Chondrocyte (in vitro differentiated cells): ENCODE measurements at regions not wholly inside any gene's neighbourhood (a gene's known extent, or its start where the extent isn't known, plus 50 kb on each side); places are given as distances from the start of the nearest gene placed in this dataset.

Experiments used
- DNase-seq: peaks from one replicate; pipeline ENCODE4 v3.0.0; 2021; ENCODE audit warnings: mixed read lengths, low spot score
- H3K27ac Mint-ChIP-seq: one replicate; pipeline ENCODE4 v1.8.0; 2021; ENCODE audit warnings: mild to moderate bottlenecking, moderate library complexity, mixed read lengths; ENCODE audit not compliant: unreplicated experiment
- H3K27me3 Mint-ChIP-seq: 2 replicates; pipeline ENCODE4 v1.8.0; 2021; ENCODE audit warnings: low read depth, mixed read lengths
- H3K36me3 Mint-ChIP-seq: 2 replicates; pipeline ENCODE4 v1.8.0; 2021; ENCODE audit warnings: low read depth, mixed read lengths
- H3K4me1 Mint-ChIP-seq: 2 replicates; pipeline ENCODE4 v1.8.0; 2021; ENCODE audit warnings: low read depth, mild to moderate bottlenecking, mixed read lengths
- H3K4me3 Mint-ChIP-seq: one replicate; pipeline ENCODE4 v1.8.0; 2021; ENCODE audit warnings: mild to moderate bottlenecking, moderate library complexity, mixed read lengths; ENCODE audit not compliant: unreplicated experiment
- H3K9me3 Mint-ChIP-seq: 2 replicates; pipeline ENCODE4 v1.8.0; 2021; ENCODE audit warnings: low read depth, mixed read lengths
- TF ChIP-seq, protein P1 (sequence below): fragments of 200-600 bp; sonication (generic); IDR thresholded peaks from 2 replicates; pipeline ENCODE4 v1.5.0; 2021; ENCODE audit warnings: antibody characterized with exemption, mild to moderate bottlenecking, moderate library complexity

DNA sequence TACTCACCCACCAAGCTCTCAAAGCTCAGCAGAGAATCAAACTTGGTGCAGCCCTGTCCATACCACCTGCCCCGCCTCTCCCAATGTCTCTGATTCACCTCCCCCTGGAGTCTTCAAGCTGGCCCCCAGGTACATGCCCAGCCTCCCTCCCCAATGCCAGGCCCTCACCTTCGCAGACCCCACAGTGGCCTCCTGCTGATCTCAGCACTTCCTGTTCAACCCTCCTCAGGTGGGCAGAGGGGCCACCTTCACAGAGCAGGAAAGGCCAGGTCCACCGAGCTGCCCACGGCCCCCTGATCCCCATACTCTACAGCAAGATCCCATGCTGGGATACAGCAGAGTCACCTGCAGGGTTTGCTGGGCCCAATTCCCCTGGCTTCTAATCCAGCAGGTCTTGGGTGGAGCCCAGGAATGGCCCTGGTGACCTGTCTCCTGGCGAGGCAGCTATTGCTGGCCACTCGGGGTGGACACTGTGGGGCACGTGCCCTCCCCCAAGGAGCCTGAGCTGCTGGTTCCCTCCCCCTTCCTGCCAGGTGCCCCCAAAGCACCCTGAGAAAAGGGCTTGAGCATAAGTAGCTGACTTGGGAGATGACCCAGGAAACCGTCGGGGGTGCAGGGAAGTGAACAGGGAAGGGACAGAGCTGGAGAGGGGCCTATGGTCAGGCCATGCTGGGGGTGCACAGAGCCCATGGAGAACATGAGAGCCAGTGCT, 150.7 kb downstream of the BRD1 start:
- H3K27me3 Mint-ChIP-seq = peaks cover 56% of the 10 kb centered on the region
- no peaks in the 10 kb centered on the region for H3K36me3 Mint-ChIP-seq
- H3K4me1 Mint-ChIP-seq = no peaks in the 10 kb centered on the region
- no peak overlapping the region for H3K4me3 Mint-ChIP-seq
- H3K27ac Mint-ChIP-seq = no peak overlapping the region
- no peaks in the 10 kb centered on the region for H3K9me3 Mint-ChIP-seq
- DNase-seq = no peak
- TF ChIP-seq, protein P1, sequence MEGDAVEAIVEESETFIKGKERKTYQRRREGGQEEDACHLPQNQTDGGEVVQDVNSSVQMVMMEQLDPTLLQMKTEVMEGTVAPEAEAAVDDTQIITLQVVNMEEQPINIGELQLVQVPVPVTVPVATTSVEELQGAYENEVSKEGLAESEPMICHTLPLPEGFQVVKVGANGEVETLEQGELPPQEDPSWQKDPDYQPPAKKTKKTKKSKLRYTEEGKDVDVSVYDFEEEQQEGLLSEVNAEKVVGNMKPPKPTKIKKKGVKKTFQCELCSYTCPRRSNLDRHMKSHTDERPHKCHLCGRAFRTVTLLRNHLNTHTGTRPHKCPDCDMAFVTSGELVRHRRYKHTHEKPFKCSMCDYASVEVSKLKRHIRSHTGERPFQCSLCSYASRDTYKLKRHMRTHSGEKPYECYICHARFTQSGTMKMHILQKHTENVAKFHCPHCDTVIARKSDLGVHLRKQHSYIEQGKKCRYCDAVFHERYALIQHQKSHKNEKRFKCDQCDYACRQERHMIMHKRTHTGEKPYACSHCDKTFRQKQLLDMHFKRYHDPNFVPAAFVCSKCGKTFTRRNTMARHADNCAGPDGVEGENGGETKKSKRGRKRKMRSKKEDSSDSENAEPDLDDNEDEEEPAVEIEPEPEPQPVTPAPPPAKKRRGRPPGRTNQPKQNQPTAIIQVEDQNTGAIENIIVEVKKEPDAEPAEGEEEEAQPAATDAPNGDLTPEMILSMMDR = no peak

GRCh38 chr22:49676230-49676629, 151.4 kb downstream of the BRD1 start:
- Mint-ChIP-seq H3K36me3 (peaks cover under 1% of the 10 kb centered on the region), H3K27ac (no peak overlapping the region), H3K27me3 (peaks cover 60% of the 10 kb centered on the region), H3K4me1 (peaks cover 5% of the 10 kb centered on the region), H3K9me3 (no peaks in the 10 kb centered on the region), H3K4me3 (no peak overlapping the region)
- TF ChIP-seq, protein P1 = no peak
- no peak for DNase-seq

DNA sequence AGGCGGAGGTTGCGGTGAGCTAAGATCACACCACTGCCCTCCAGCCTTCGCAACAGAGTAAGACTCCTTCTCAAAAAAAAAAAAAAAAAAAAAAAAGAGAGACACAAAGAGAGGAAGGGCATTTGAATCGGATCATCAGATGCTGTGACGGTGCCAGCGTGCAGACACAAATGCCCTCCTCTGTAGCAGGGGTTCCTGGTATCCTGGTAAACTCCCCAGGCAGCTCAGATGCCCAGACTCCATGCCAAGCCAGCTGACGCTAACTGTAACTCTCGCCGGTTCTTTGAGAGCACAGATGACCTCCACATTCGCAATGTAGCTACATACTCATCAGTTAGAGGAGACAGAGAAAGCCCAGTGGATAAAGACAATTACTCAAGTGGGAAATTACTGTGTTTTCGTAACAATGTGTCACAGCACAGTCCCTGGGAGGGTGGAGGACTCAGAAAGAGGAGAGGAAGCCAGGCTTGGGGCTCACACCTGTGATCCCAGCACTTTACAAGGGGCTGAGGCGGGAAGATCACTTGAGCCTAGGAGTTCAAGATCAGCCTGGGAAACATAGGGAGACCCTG, 153.1 kb downstream of the BRD1 start:
- Mint-ChIP-seq H3K9me3 (no peaks in the 10 kb centered on the region), H3K27me3 (peaks cover 57% of the 10 kb centered on the region), H3K4me1 (peaks cover 8% of the 10 kb centered on the region), H3K4me3 (no peak overlapping the region), H3K36me3 (peaks cover 2% of the 10 kb centered on the region), H3K27ac (no peak overlapping the region)
- no peak for DNase-seq
- TF ChIP-seq, protein P1 = no peak

GRCh38 chr22:49673048-49673447, 154.6 kb downstream of the BRD1 start:
- Mint-ChIP-seq H3K27ac (no peak overlapping the region), H3K4me3 (no peak overlapping the region), H3K4me1 (peaks cover 8% of the 10 kb centered on the region), H3K9me3 (no peaks in the 10 kb centered on the region), H3K27me3 (peaks cover 53% of the 10 kb centered on the region), H3K36me3 (peaks cover 2% of the 10 kb centered on the region)
- no peak for DNase-seq
- TF ChIP-seq, protein P1 = no peak

- TF ChIP-seq, protein P1 = no peak
- Mint-ChIP-seq H3K4me1 (peaks cover 8% of the 10 kb centered on the region), H3K4me3 (no peak overlapping the region), H3K27ac (no peak overlapping the region), H3K9me3 (no peaks in the 10 kb centered on the region), H3K36me3 (peaks cover 2% of the 10 kb centered on the region), H3K27me3 (peaks cover 53% of the 10 kb centered on the region)
- no peak for DNase-seq
Observed at GRCh38 chr22:49672014-49672516, 155.6 kb downstream of the BRD1 start.
